HG03103 (cell line): ENCODE measurements at regions not wholly inside any gene's neighbourhood (a gene's known extent, or its start where the extent isn't known, plus 50 kb on each side); places are given as distances from the start of the nearest gene placed in this dataset.

ENCODE experiments used
- ATAC-seq: cut with Tn5 transposase; IDR thresholded peaks from one replicate; pipeline ENCODE4 v1.9.1; 2021; ENCODE audit warnings: low read depth; ENCODE audit not compliant: unreplicated experiment

- ATAC-seq = no peak
Observed at GRCh38 chr20:21002486-21002885, 103.7 kb downstream of the LINC00237 start.

GRCh38 chr20:20993372-20993771 lies 112.8 kb downstream of the LINC00237 start:
- no peak for ATAC-seq

- no peak for ATAC-seq
Observed at GRCh38 chr20:20992686-20993360, 113.3 kb downstream of the LINC00237 start.

GRCh38 chr20:20992277-20992676 lies 113.9 kb downstream of the LINC00237 start:
- ATAC-seq = no peak

GRCh38 chr20:20989081-20989480 lies 117.1 kb downstream of the LINC00237 start:
- ATAC-seq = no peak

GRCh38 chr20:20979934-20980333 lies 126.2 kb downstream of the LINC00237 start:
- no peak for ATAC-seq

- no peak for ATAC-seq
Observed at GRCh38 chr20:20977786-20978185, 128.4 kb downstream of the LINC00237 start.

- ATAC-seq = no peak
Observed at GRCh38 chr20:20972490-20972889, 133.7 kb downstream of the LINC00237 start.

- ATAC-seq = no peak
Observed at GRCh38 chr20:20971810-20972209, 134.3 kb downstream of the LINC00237 start.

GRCh38 chr20:20970841-20971240 lies 135.3 kb downstream of the LINC00237 start:
- ATAC-seq = no peak

- ATAC-seq = no peak
Observed at GRCh38 chr20:20969701-20970280, 136.4 kb downstream of the LINC00237 start.

- ATAC-seq = no peak
Observed at GRCh38 chr20:20967564-20968184, 138.5 kb downstream of the LINC00237 start.

- no peak for ATAC-seq
Observed at GRCh38 chr20:20966171-20966570, 140.0 kb downstream of the LINC00237 start.

- ATAC-seq = no peak
Observed at GRCh38 chr20:20959031-20959755, 147.0 kb downstream of the LINC00237 start.

- ATAC-seq = no peak
Observed at GRCh38 chr20:20956513-20956931, 149.6 kb downstream of the LINC00237 start.

GRCh38 chr20:20955892-20956291 lies 150.3 kb downstream of the LINC00237 start:
- ATAC-seq = no peak

GRCh38 chr20:20953738-20954618 lies 152.2 kb downstream of the LINC00237 start:
- ATAC-seq = no peak

GRCh38 chr20:20950620-20951019 lies 155.5 kb downstream of the LINC00237 start:
- ATAC-seq = no peak

GRCh38 chr20:20946122-20946759 lies 159.9 kb downstream of the LINC00237 start:
- ATAC-seq = no peak

GRCh38 chr20:20941468-20941889 lies 164.7 kb downstream of the LINC00237 start:
- ATAC-seq = no peak
